ENCODE measurements at regions not wholly inside any gene's neighbourhood (a gene's known extent, or its start where the extent isn't known, plus 50 kb on each side); places are given as distances from the start of the nearest gene placed in this dataset.
A peak's percentile ranks its signal among the peaks of the same experiment; 100 is the strongest.

- TF ChIP-seq, protein P1, sequence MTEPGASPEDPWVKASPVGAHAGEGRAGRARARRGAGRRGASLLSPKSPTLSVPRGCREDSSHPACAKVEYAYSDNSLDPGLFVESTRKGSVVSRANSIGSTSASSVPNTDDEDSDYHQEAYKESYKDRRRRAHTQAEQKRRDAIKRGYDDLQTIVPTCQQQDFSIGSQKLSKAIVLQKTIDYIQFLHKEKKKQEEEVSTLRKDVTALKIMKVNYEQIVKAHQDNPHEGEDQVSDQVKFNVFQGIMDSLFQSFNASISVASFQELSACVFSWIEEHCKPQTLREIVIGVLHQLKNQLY (CRISPR knock-in tag; IDR thresholded peaks at IDR 0.05), result peak; percentile 56; the same call in 1 of the 2 replicates
- TF ChIP-seq ZNF354B (CRISPR knock-in tag; IDR thresholded peaks at IDR 0.05), result no peak
- TF ChIP-seq XRCC5 (optimal IDR thresholded peaks at IDR 0.05; ENCODE audit: low read length), result peak; percentile 83
- TF ChIP-seq ZNF280D (CRISPR knock-in tag; IDR thresholded peaks at IDR 0.05), result 0 out of 2 replicates have a peak, but pooled peaks have one; percentile 72
- no peak for TF ChIP-seq HHEX (CRISPR knock-in tag; IDR thresholded peaks at IDR 0.05)
- no peak for TF ChIP-seq LBX2 (CRISPR knock-in tag; IDR thresholded peaks at IDR 0.05; ENCODE audit: borderline replicate concordance)
- TF ChIP-seq GATA4 (IDR thresholded peaks at IDR 0.05; ENCODE audit: borderline replicate concordance, low read depth), result peak; percentile 43; the same call in 1 of the 2 replicates
- TF ChIP-seq ZNF331 (CRISPR knock-in tag; IDR thresholded peaks at IDR 0.05), result peak; percentile 73
- peak; percentile 52 for TF ChIP-seq POLR2AphosphoS5 (IDR thresholded peaks at IDR 0.05; ENCODE audit: low read depth, low read length)
- peak; percentile 63; the same call in 1 of the 2 replicates for TF ChIP-seq FOXK2 (IDR thresholded peaks at IDR 0.05)
- TF ChIP-seq FOSL2 (CRISPR knock-in tag; IDR thresholded peaks at IDR 0.05), result peak; percentile 78
- TF ChIP-seq, protein P2, sequence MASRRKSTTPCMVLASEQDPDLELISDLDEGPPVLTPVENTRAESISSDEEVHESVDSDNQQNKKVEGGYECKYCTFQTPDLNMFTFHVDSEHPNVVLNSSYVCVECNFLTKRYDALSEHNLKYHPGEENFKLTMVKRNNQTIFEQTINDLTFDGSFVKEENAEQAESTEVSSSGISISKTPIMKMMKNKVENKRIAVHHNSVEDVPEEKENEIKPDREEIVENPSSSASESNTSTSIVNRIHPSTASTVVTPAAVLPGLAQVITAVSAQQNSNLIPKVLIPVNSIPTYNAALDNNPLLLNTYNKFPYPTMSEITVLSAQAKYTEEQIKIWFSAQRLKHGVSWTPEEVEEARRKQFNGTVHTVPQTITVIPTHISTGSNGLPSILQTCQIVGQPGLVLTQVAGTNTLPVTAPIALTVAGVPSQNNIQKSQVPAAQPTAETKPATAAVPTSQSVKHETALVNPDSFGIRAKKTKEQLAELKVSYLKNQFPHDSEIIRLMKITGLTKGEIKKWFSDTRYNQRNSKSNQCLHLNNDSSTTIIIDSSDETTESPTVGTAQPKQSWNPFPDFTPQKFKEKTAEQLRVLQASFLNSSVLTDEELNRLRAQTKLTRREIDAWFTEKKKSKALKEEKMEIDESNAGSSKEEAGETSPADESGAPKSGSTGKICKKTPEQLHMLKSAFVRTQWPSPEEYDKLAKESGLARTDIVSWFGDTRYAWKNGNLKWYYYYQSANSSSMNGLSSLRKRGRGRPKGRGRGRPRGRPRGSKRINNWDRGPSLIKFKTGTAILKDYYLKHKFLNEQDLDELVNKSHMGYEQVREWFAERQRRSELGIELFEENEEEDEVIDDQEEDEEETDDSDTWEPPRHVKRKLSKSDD (CRISPR knock-in tag; IDR thresholded peaks at IDR 0.05; ENCODE audit: low read depth), result 0 out of 2 replicates have a peak, but pooled peaks have one; percentile 24
- 0 out of 2 replicates have a peak, but pooled peaks have one; percentile 21 for TF ChIP-seq ZNF124 (CRISPR knock-in tag; IDR thresholded peaks at IDR 0.05)
- TF ChIP-seq NFYB (CRISPR knock-in tag; IDR thresholded peaks at IDR 0.05), result 0 out of 2 replicates have a peak, but pooled peaks have one; percentile 11
- no peak for TF ChIP-seq ZSCAN29 (CRISPR knock-in tag; conservative IDR thresholded peaks at IDR 0.05)
- TF ChIP-seq EP300 (IDR thresholded peaks at IDR 0.05; ENCODE audit: low read depth in 2 of 2, low read length in 2 of 2), result peak; percentile 17 to 79; a peak in 2 of 4 replicates
- peak; percentile 62; the same call in 1 of the 2 replicates for TF ChIP-seq EP300 (CRISPR knock-in tag; IDR thresholded peaks at IDR 0.05; ENCODE audit: borderline replicate concordance)
- TF ChIP-seq TBX2 (CRISPR knock-in tag; IDR thresholded peaks at IDR 0.05; ENCODE audit: borderline replicate concordance), result peak; percentile 77
- TF ChIP-seq HDAC6 (IDR thresholded peaks at IDR 0.05; ENCODE audit: low read depth, low read length), result no peak
- TF ChIP-seq NPAS2 (CRISPR knock-in tag; IDR thresholded peaks at IDR 0.05; ENCODE audit: borderline replicate concordance), result no peak
- TF ChIP-seq PRMT3 (CRISPR knock-in tag; IDR thresholded peaks at IDR 0.05; ENCODE audit: borderline replicate concordance, low read depth), result peak; percentile 65; the same call in 1 of the 2 replicates
- TF ChIP-seq, protein P3, sequence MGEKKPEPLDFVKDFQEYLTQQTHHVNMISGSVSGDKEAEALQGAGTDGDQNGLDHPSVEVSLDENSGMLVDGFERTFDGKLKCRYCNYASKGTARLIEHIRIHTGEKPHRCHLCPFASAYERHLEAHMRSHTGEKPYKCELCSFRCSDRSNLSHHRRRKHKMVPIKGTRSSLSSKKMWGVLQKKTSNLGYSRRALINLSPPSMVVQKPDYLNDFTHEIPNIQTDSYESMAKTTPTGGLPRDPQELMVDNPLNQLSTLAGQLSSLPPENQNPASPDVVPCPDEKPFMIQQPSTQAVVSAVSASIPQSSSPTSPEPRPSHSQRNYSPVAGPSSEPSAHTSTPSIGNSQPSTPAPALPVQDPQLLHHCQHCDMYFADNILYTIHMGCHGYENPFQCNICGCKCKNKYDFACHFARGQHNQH (CRISPR knock-in tag; IDR thresholded peaks at IDR 0.05), result peak; percentile 65; the same call in 1 of the 2 replicates
- TF ChIP-seq CAMTA2 (CRISPR knock-in tag; IDR thresholded peaks at IDR 0.05; ENCODE audit: borderline replicate concordance), result no peak
- TF ChIP-seq ZNF878 (CRISPR knock-in tag; IDR thresholded peaks at IDR 0.05), result peak; percentile 61; the same call in 1 of the 2 replicates
Observed at GRCh38 chr1:228836427-228836826, 101.1 kb downstream of the RHOU start (continued).

All from HepG2 (cell line).